GM12872 (cell line): ENCODE measurements at regions not wholly inside any gene's neighbourhood (a gene's known extent, or its start where the extent isn't known, plus 50 kb on each side); places are given as distances from the start of the nearest gene placed in this dataset.

Experiments
- TF ChIP-seq, protein P1 (sequence below): IDR thresholded peaks from 3 replicates; pipeline ENCODE4 v1.5.1; 2011; ENCODE audit warnings: low read depth, mild to moderate bottlenecking, low read length, moderate library complexity; ENCODE audit not compliant: insufficient read depth

DNA sequence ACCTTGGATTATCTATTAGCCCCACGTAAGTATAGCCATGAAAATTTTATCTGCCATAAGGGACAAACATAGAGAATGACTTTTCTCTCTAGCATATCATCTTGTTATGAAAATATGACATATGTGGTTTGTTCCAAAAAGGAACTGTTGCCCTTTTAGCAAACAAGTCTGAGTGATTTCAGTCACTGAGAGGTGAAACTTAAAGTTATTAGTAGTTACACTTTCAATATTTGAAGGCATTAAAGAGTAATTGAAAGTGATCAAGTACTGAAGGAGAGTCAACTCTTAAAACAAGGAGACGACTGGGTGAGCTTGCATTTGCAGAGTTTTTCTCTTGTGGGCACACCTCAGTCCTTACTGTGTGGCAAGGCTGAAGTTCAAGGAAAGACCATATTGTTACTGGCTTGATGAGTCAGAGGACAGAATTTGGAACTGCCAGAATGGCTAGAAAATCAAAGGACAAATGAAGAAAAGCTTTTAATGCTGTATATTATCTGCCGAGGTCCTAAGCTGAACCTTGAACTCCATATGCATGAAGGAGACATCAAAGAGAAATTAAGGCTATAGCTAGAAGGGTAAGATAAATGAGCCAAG, 205.1 kb upstream of the EMCN start:
- TF ChIP-seq, protein P1, sequence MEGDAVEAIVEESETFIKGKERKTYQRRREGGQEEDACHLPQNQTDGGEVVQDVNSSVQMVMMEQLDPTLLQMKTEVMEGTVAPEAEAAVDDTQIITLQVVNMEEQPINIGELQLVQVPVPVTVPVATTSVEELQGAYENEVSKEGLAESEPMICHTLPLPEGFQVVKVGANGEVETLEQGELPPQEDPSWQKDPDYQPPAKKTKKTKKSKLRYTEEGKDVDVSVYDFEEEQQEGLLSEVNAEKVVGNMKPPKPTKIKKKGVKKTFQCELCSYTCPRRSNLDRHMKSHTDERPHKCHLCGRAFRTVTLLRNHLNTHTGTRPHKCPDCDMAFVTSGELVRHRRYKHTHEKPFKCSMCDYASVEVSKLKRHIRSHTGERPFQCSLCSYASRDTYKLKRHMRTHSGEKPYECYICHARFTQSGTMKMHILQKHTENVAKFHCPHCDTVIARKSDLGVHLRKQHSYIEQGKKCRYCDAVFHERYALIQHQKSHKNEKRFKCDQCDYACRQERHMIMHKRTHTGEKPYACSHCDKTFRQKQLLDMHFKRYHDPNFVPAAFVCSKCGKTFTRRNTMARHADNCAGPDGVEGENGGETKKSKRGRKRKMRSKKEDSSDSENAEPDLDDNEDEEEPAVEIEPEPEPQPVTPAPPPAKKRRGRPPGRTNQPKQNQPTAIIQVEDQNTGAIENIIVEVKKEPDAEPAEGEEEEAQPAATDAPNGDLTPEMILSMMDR: no peak

DNA sequence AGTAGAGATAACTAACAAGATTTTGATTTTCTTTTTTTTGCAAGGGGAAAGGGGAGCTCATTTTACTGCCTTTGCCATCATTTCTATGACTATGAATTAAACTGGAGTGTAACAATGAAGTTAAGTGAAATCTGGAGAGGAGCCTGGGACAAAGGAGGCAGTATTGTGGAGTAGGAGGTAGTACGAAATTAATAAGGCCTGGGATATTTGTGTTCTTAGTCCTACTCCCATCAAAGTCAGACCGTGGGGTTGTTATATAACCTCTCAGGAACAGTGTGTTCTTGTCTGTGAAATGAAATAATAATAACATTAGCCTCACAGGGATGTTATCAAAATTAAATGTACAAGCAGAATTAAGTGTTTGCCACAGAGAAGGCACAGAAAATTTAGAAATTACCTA, 204.3 kb upstream of the EMCN start:
- TF ChIP-seq, protein P1: no peak

DNA sequence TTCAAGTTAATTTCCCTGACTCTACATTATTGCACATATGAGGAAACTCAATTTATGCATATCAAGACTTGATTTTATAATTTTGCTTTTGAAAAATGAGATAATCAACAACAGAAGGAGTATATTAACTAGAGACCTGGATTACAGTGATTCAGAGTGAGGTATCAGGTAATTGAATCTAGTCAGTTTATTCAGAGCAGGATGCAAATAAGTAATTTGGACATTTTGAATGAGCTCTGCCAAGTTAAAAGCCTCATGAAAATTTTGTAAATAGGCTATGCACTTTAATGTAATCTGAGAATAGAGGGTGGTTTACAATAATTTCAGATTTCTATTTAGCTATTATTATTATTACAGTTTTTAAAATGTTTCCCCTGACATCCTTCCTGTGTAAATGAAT, 203.7 kb upstream of the EMCN start:
- TF ChIP-seq, protein P1: no peak

DNA sequence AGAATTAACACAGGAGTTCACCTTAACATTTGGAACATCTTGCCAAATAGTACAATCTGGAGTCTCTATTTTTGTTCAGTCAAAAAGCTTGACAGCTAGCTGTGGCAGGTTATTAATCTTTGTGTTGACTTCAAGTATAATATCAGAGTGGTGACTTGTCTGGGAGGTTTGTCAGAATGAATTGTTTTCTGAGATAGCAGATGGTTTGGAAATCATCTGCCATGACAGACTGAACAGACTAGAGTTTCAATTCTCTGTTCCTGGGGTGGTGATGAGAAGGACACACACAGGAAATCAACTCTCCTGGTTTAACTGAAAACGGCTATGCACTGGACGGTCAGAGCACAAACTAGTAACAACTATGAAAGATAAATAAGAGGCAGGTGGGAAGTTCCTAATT, 203.3 kb upstream of the EMCN start:
- TF ChIP-seq, protein P1: no peak

DNA sequence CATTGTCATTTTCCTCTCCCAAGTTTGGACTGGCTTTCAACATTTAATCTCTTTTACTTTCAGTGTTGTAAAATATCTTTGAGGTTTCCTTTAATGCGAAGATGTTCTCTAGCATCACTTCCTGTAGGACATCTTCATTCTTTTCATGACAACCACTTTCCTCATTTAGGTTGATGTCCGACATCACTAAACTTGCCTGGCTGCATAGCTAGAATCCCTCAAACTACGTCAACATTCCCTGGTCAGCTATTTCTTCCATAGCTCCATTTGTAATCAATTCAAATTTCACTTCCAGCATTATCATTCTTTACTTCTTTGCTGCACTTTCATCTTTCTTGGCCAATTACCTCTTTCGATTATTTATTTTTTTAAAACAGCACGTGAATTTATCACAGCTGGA, 198.6 kb upstream of the EMCN start:
- TF ChIP-seq, protein P1: no peak

DNA sequence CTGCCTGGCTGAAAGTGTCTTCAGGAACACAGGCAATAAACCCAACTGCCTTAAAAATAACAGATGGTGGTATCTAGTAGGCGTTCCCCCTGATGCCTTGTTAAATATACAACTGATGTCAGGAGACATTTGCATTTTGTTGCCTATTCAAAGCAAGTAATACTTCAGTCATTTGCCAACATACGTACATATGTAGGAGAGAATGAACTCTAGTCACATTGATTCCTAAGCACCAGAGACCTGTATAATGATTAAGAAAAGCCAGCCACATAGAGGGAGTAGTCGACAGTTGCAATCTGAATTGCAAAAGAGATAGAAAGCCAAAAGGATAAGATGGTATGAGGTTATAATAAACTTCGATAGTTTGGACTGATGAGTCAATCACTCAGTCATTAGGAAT, 191.0 kb upstream of the EMCN start:
- TF ChIP-seq, protein P1: no peak

DNA sequence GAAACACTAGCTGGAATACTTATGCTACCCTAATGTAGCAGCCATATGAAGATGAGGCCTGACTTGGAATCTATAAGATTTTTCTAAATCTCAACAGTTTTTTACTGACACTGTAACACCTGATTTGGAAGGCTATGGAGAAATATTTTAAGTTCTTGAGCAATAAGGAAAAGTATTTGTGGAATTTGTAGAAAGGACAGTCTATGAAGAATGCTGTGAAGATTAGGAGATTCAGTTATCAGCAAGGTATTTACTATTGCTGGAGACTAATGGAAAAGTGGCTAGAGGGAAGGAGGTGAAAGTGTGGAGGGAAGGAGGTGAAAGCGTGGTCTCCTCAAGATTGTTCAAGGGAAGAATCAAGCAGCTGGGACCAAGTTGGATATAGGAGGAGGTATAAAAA, 190.0 kb upstream of the EMCN start:
- TF ChIP-seq, protein P1: no peak
